ENCODE measurements at regions not wholly inside any gene's neighbourhood (a gene's known extent, or its start where the extent isn't known, plus 50 kb on each side); places are given as distances from the start of the nearest gene placed in this dataset.

GRCh38 chr13:109924376-109924775 lies 138.0 kb upstream of the IRS2 start:
- TF ChIP-seq POLR2A (IDR thresholded peaks at IDR 0.05): no peak
- no peak for TF ChIP-seq CTCF (IDR thresholded peaks at IDR 0.05)

Data from body of pancreas (tissue), 4 donors.